PC-3 (cell line): ENCODE measurements at regions not wholly inside any gene's neighbourhood (a gene's known extent, or its start where the extent isn't known, plus 50 kb on each side); places are given as distances from the start of the nearest gene placed in this dataset.

ENCODE experiments used
- EZH2phosphoT487 ChIP-seq: fragments of 300-600 bp; sonication (generic); IDR thresholded peaks from 2 replicates; pipeline ENCODE4 v1.6.1; 2018; ENCODE audit warnings: mild to moderate bottlenecking, antibody characterized with exemption, low read length, borderline replicate concordance
- TF ChIP-seq, protein P1 (sequence below): fragments of 300-600 bp; sonication (generic); conservative IDR thresholded peaks from 2 replicates; pipeline ENCODE4 v1.5.1; 2017; ENCODE audit warnings: antibody characterized with exemption, low read depth, mild to moderate bottlenecking, low read length

DNA sequence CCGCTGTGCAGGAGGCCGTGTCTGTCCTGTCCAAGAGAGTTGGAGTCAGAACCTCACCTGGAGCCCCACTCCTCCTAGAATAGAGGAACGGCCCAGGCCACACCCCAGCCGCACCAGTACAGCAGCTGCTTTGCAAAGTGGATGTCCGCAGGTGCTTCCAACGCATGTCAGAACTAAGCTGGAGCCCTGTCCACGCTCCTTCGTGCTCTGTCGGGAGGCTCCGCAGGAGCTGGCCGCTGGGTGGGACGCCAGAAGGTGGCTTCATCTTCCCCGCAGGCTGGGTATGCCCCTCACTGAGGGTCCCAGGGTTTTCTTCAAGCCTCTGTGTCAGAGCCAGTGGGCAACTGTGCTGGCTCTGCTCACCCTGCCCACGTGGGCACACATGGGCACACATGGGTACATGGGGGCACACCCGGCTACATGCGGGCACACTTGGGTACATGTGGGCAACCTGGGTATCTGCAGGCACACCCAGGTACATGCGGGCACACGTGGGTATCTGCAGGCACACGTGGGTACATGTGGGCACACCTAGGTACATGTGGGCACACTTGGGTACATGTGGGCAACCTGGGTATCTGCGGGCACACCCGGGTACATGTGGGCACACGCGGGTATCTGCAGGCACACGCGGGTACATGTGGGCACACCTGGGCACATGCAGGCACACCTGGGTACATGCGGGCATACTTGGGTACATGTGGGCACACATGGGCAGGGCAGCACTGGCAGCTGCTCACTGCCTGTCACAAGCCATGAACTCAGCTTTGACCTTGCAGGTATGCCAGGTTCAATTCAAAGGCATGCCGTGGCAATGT, 67.1 kb upstream of the CTDP1 start:
- TF ChIP-seq, protein P1, sequence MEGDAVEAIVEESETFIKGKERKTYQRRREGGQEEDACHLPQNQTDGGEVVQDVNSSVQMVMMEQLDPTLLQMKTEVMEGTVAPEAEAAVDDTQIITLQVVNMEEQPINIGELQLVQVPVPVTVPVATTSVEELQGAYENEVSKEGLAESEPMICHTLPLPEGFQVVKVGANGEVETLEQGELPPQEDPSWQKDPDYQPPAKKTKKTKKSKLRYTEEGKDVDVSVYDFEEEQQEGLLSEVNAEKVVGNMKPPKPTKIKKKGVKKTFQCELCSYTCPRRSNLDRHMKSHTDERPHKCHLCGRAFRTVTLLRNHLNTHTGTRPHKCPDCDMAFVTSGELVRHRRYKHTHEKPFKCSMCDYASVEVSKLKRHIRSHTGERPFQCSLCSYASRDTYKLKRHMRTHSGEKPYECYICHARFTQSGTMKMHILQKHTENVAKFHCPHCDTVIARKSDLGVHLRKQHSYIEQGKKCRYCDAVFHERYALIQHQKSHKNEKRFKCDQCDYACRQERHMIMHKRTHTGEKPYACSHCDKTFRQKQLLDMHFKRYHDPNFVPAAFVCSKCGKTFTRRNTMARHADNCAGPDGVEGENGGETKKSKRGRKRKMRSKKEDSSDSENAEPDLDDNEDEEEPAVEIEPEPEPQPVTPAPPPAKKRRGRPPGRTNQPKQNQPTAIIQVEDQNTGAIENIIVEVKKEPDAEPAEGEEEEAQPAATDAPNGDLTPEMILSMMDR = no peak
- no peak for TF ChIP-seq EZH2phosphoT487
